HCT116 (cell line): ENCODE measurements at regions not wholly inside any gene's neighbourhood (a gene's known extent, or its start where the extent isn't known, plus 50 kb on each side); places are given as distances from the start of the nearest gene placed in this dataset.

Experiments
- ATAC-seq: fragments of 200-7000 bp; cut with Tn5 transposase; 2 replicates; pipeline ENCODE4 v1.9.1; 2020; ENCODE audit warnings: mild to moderate bottlenecking, moderate library complexity
- BruUV-seq: library from RNA; stranded (reverse); fragments of 400-500 nt; replicated peaks from 2 replicates; lab custom pipeline; 2021; lab: Mats Ljungman, UMichigan
- CTCF ChIA-PET: fragments of 300-600 bp; sonication (Branson Sonifier 250); formaldehyde crosslinking; loops from one replicate; lab custom pipeline; 2021; ENCODE audit warnings: antibody characterized with exemption; lab: Charles Lee
- POLR2A ChIA-PET: fragments of 300-600, 350-600 bp; sonication (Branson Sonifier 250); formaldehyde crosslinking; loops from one replicate; lab custom pipeline; 2021; ENCODE audit warnings: antibody characterized with exemption; lab: Charles Lee
- RAD21 ChIA-PET, 2 experiments: fragments of 300-600 bp; sonication (Branson Sonifier 250); formaldehyde crosslinking; loops; one replicate each; lab custom pipeline; 2023; ENCODE audit warnings: low total read pairs in 2 of 2; ENCODE audit not compliant: uncharacterized antibody in 2 of 2, unreplicated experiment in 2 of 2, low non-redundant PET in 1 of 2; lab: Charles Lee
- DNase-seq: peaks from one replicate; pipeline ENCODE4 v3.0.0-alpha.2; 2010; ENCODE audit warnings: low read depth, low spot score
- H2AFZ ChIP-seq: fragments of 200-600 bp; shearing (Covaris generic), sonication (generic); 2 replicates; pipeline ENCODE4 v1.6.1; 2017; ENCODE audit warnings: low read depth, mixed run types, mixed read lengths, antibody characterized with exemption, low read length; ENCODE audit not compliant: poor library complexity, severe bottlenecking
- H3K27ac ChIP-seq: 2 replicates; pipeline ENCODE4 v1.5.1; 2012; ENCODE audit warnings: low read depth, low read length
- H3K27me3 ChIP-seq: fragments of 200-600 bp; sonication (generic); 2 replicates; pipeline ENCODE4 v1.6.1; 2016; ENCODE audit warnings: mixed run types, low read length, mixed read lengths; ENCODE audit not compliant: insufficient read depth
- H3K36me3 ChIP-seq, 2 experiments: fragments of 200-500 bp in 1 of 2; fragments of 200-600 bp in 1 of 2; sonication (Bioruptor generic) in 1 of 2; sonication (generic) in 1 of 2; 2 replicates each; pipeline versions ENCODE4 v1.5.1 to v1.6.1; 2014 to 2016; ENCODE audit warnings: low read length in 2 of 2, inconsistent platforms in 1 of 2, mixed read lengths in 1 of 2, mixed run types in 1 of 2; ENCODE audit not compliant: insufficient read depth in 2 of 2, control insufficient read depth in 1 of 2
- H3K4me1 ChIP-seq, 2 experiments: fragments of 200-600 bp in 1 of 2; sonication (generic) in 1 of 2; 2 replicates each; pipeline versions ENCODE4 v1.5.1 to v1.6.1; 2012 to 2017; ENCODE audit warnings: low read length in 2 of 2, inconsistent platforms in 1 of 2, mild to moderate bottlenecking in 1 of 2, mixed read lengths in 1 of 2, mixed run types in 1 of 2, moderate library complexity in 1 of 2; ENCODE audit not compliant: insufficient read depth in 2 of 2, control insufficient read depth in 1 of 2
- H3K4me2 ChIP-seq: fragments of 200-600 bp; sonication (generic); 2 replicates; pipeline ENCODE4 v1.6.1; 2017; ENCODE audit warnings: mixed run types, low read length, mixed read lengths
- H3K4me3 ChIP-seq, 2 experiments: fragments of 200-600 bp in 1 of 2; sonication (generic) in 1 of 2; replicated peaks in 1 of 2; 2 replicates each; pipeline ENCODE4 v1.5.1; 2011 to 2016; ENCODE audit warnings: low read length in 2 of 2, control low read depth in 1 of 2, low read depth in 1 of 2, mild to moderate bottlenecking in 1 of 2, mixed read lengths in 1 of 2, mixed run types in 1 of 2
- H3K79me2 ChIP-seq: fragments of 200-600 bp; sonication (generic); 2 replicates; pipeline ENCODE4 v1.6.1; 2017; ENCODE audit warnings: mild to moderate bottlenecking, mixed run types, low read length, moderate library complexity, mixed read lengths; ENCODE audit not compliant: insufficient read depth
- H3K9ac ChIP-seq: fragments of 200-600 bp; sonication (generic); 2 replicates; pipeline ENCODE4 v1.6.1; 2016; ENCODE audit warnings: low read length, mixed read lengths
- H3K9me2 ChIP-seq: fragments of 200-600 bp; sonication (generic), shearing (Covaris generic); 2 replicates; pipeline ENCODE4 v1.6.1; 2017; ENCODE audit warnings: mixed run types, mild to moderate bottlenecking, moderate library complexity; ENCODE audit not compliant: insufficient read depth
- H3K9me3 ChIP-seq, 2 experiments: fragments of 200-500 bp in 1 of 2; fragments of 200-600 bp in 1 of 2; sonication (Bioruptor generic) in 1 of 2; sonication (generic) in 1 of 2; 2 replicates each; pipeline ENCODE4 v1.6.1; 2014 to 2017; ENCODE audit warnings: low read length in 2 of 2, mixed read lengths in 2 of 2, inconsistent platforms in 1 of 2, low read depth in 1 of 2, mild to moderate bottlenecking in 1 of 2, mixed run types in 1 of 2, moderate library complexity in 1 of 2; ENCODE audit not compliant: control insufficient read depth in 1 of 2, insufficient read depth in 1 of 2
- H4K20me1 ChIP-seq: fragments of 200-600 bp; sonication (generic), shearing (Covaris generic); 2 replicates; pipeline ENCODE4 v1.6.1; 2017; ENCODE audit warnings: mixed run types, mild to moderate bottlenecking, moderate library complexity; ENCODE audit not compliant: insufficient read depth
- CBX3 ChIP-seq: IDR thresholded peaks from 2 replicates; pipeline ENCODE4 v1.6.1; 2012; ENCODE audit warnings: low read depth
- EGR1 ChIP-seq: IDR thresholded peaks from 2 replicates; pipeline ENCODE4 v1.6.1; 2012; ENCODE audit warnings: low read depth
- EZH2 ChIP-seq: fragments of 200-600 bp; sonication (generic); IDR thresholded peaks from 2 replicates; pipeline ENCODE4 v1.6.1; 2017; ENCODE audit warnings: antibody characterized with exemption, mixed run types
- EZH2phosphoT487 ChIP-seq: fragments of 200-600 bp; IDR thresholded peaks from 2 replicates; pipeline ENCODE4 v1.6.1; 2018; ENCODE audit warnings: antibody characterized with exemption, borderline replicate concordance
- FOSL1 ChIP-seq: IDR thresholded peaks from 2 replicates; pipeline ENCODE4 v1.6.1; 2012; ENCODE audit warnings: low read depth
- JUND ChIP-seq: IDR thresholded peaks from 2 replicates; pipeline ENCODE4 v1.6.1; 2012
- MAX ChIP-seq: IDR thresholded peaks from 2 replicates; pipeline ENCODE4 v1.6.1; 2012
- POLR2A ChIP-seq: IDR thresholded peaks from 2 replicates; pipeline ENCODE4 v1.7.0; 2011; ENCODE audit warnings: borderline replicate concordance; ENCODE audit not compliant: insufficient read depth, insufficient read length; ENCODE audit errors: extremely low read depth
- POLR2AphosphoS5 ChIP-seq: IDR thresholded peaks from 2 replicates; pipeline ENCODE4 v1.6.1; 2011; ENCODE audit warnings: mild to moderate bottlenecking, low read depth, low read length, moderate library complexity
- RAD21 ChIP-seq: IDR thresholded peaks from 2 replicates; pipeline ENCODE4 v1.6.1; 2012; ENCODE audit warnings: low read depth, mild to moderate bottlenecking
- REST ChIP-seq: IDR thresholded peaks from 2 replicates; pipeline ENCODE4 v1.6.1; 2012; ENCODE audit warnings: low read depth
- SP1 ChIP-seq: IDR thresholded peaks from 2 replicates; pipeline ENCODE4 v1.6.1; 2012; ENCODE audit warnings: low read depth
- YY1 ChIP-seq: IDR thresholded peaks from 2 replicates; pipeline ENCODE4 v1.6.1; 2011; ENCODE audit warnings: low read length, low read depth, moderate library complexity, mild to moderate bottlenecking; ENCODE audit not compliant: insufficient replicate concordance; ENCODE audit errors: extremely low read depth
- ZFX ChIP-seq: fragments of 450-650 bp; IDR thresholded peaks from 2 replicates; pipeline ENCODE4 v1.6.1; 2017
- intact Hi-C: fragments of 100-400 bp; cut with micrococcal nuclease; formaldehyde crosslinking; loops from 2 replicates; pipeline ENCODE4 v1.10.0; 2022

- no peaks in the 10 kb centered on the region for H3K9me2 ChIP-seq
- H3K4me2 ChIP-seq: no peak overlapping the region
- ChIA-PET CTCF (no interaction called here), RAD21 (no interaction called here), POLR2A (no interaction called here)
- intact Hi-C loops: no loop called here
- no peaks in the 10 kb centered on the region for H3K4me1 ChIP-seq
- H4K20me1 ChIP-seq: no peaks in the 10 kb centered on the region
- H3K9ac ChIP-seq: no peak overlapping the region
- no peaks in the 10 kb centered on the region for H3K79me2 ChIP-seq
- H2AFZ ChIP-seq: no peak overlapping the region
- H3K4me3 ChIP-seq: no peak overlapping the region
- H3K9me3 ChIP-seq: no peaks in the 10 kb centered on the region
- no peaks in the 10 kb centered on the region for H3K27me3 ChIP-seq
- no peak for ATAC-seq
- no TSS peak for BruUV-seq
- TF ChIP-seq CBX3: no peak
- TF ChIP-seq JUND: no peak
- no peak for TF ChIP-seq MAX
- TF ChIP-seq FOSL1: no peak
- no peak for TF ChIP-seq RAD21
- no peak for TF ChIP-seq EZH2
- TF ChIP-seq EZH2phosphoT487: no peak
- DNase-seq: no peak
- H3K36me3 ChIP-seq: no peaks in the 10 kb centered on the region
- no peak overlapping the region for H3K27ac ChIP-seq
These were observed 179.8 kb downstream of the SEC61B start for GRCh38 chr9:99401680-99402504.

GRCh38 chr9:99403371-99403770, 181.3 kb downstream of the SEC61B start:
- no peak overlapping the region for H3K27ac ChIP-seq
- no peaks in the 10 kb centered on the region for H3K4me1 ChIP-seq
- no TSS peak for BruUV-seq
- CTCF ChIA-PET: no interaction called here
- no peaks in the 10 kb centered on the region for H4K20me1 ChIP-seq
- no peak overlapping the region for H2AFZ ChIP-seq
- intact Hi-C loops: no loop called here
- H3K27me3 ChIP-seq: no peaks in the 10 kb centered on the region
- no peaks in the 10 kb centered on the region for H3K9me3 ChIP-seq
- DNase-seq: no peak
- TF ChIP-seq FOSL1 (no peak), YY1 (no peak), SP1 (no peak), POLR2A (no peak), CBX3 (no peak), JUND (no peak), ZFX (no peak), POLR2AphosphoS5 (no peak), EZH2phosphoT487 (no peak), EGR1 (no peak), REST (no peak)
- no peak for ATAC-seq
- no peaks in the 10 kb centered on the region for H3K9me2 ChIP-seq
- no peaks in the 10 kb centered on the region for H3K79me2 ChIP-seq
- RAD21 ChIA-PET: no interaction called here
- POLR2A ChIA-PET: no interaction called here
- no peak overlapping the region for H3K4me3 ChIP-seq
- no peak overlapping the region for H3K4me2 ChIP-seq
- no peak overlapping the region for H3K9ac ChIP-seq
- no peaks in the 10 kb centered on the region for H3K36me3 ChIP-seq
